ENCODE measurements at regions not wholly inside any gene's neighbourhood (a gene's known extent, or its start where the extent isn't known, plus 50 kb on each side); places are given as distances from the start of the nearest gene placed in this dataset.

DNA sequence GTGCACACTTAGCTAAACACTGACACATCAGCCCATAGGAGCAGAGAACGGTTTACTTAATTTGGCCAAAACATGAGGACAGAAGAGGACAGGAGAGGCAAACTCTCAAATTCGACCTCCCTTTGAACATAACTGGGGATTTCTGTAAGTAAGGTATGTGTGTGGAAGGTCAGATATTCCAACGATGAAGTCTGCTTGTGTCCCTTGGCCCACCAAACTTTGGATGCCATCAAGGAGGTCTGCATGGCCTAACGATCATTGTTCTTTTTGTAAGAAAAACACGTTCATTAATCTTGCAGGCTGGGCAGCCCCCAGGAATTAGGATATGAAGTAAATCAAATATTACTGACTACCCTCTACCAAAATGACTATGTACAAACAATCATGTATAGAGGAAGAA lies 908.5 kb upstream of the ATXN7L3B start:
- no peak for TF ChIP-seq YY1 (IDR thresholded peaks at IDR 0.05; ENCODE audit: low read depth)
- TF ChIP-seq TCF12 (IDR thresholded peaks at IDR 0.05; ENCODE audit: low read depth): no peak
- TF ChIP-seq MAX (IDR thresholded peaks at IDR 0.05): no peak
- TF ChIP-seq EP300 (IDR thresholded peaks at IDR 0.05; ENCODE audit: borderline replicate concordance): no peak
- no peak for TF ChIP-seq TAF1 (IDR thresholded peaks at IDR 0.05; ENCODE audit: low read depth)
- no peak for TF ChIP-seq REST (IDR thresholded peaks at IDR 0.05; ENCODE audit: low read depth)
- TF ChIP-seq RAD21 (IDR thresholded peaks at IDR 0.05; ENCODE audit: low read depth): no peak
- no peak for TF ChIP-seq CEBPB (IDR thresholded peaks at IDR 0.05)
- TF ChIP-seq ZBTB7A (IDR thresholded peaks at IDR 0.05; ENCODE audit: low read depth): no peak
- TF ChIP-seq FOXM1 (IDR thresholded peaks at IDR 0.05; ENCODE audit: borderline replicate concordance, low read depth): no peak

Data from Ishikawa (cell line).